ENCODE measurements at regions not wholly inside any gene's neighbourhood (a gene's known extent, or its start where the extent isn't known, plus 50 kb on each side); places are given as distances from the start of the nearest gene placed in this dataset.

DNA sequence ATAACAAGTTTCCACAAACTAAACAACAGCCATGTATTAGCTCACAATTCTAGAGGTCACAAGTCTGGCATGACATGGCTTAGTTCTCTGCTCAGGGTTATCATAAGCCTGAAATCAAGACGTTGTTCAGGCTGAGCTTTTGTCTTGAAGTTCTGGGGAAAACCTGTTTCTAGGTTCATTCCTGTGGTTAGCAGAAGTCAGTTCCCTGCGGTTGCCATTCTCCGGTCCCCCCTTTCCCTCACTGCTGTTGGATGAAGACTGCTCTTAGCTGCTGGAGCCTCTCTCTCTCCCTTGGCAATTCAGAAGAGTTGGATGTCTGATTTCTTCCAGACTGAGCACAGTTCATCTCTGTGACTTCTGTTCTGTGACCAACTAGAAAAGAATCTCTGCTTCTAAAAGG lies 962.6 kb downstream of the PCDH7 start:
- H3K4me3 ChIP-seq (ENCODE audit: low read depth, low read length): no peak overlapping the region
- in situ Hi-C loops (cut with HindIII; ENCODE audit: low sequenced_read_pairs): no loop called here
- TF ChIP-seq, protein P1, sequence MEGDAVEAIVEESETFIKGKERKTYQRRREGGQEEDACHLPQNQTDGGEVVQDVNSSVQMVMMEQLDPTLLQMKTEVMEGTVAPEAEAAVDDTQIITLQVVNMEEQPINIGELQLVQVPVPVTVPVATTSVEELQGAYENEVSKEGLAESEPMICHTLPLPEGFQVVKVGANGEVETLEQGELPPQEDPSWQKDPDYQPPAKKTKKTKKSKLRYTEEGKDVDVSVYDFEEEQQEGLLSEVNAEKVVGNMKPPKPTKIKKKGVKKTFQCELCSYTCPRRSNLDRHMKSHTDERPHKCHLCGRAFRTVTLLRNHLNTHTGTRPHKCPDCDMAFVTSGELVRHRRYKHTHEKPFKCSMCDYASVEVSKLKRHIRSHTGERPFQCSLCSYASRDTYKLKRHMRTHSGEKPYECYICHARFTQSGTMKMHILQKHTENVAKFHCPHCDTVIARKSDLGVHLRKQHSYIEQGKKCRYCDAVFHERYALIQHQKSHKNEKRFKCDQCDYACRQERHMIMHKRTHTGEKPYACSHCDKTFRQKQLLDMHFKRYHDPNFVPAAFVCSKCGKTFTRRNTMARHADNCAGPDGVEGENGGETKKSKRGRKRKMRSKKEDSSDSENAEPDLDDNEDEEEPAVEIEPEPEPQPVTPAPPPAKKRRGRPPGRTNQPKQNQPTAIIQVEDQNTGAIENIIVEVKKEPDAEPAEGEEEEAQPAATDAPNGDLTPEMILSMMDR (IDR thresholded peaks at IDR 0.05; ENCODE audit: low read depth, low read length): no peak
- DNase-seq (ENCODE audit: low read depth, low spot score): no peak

DNA sequence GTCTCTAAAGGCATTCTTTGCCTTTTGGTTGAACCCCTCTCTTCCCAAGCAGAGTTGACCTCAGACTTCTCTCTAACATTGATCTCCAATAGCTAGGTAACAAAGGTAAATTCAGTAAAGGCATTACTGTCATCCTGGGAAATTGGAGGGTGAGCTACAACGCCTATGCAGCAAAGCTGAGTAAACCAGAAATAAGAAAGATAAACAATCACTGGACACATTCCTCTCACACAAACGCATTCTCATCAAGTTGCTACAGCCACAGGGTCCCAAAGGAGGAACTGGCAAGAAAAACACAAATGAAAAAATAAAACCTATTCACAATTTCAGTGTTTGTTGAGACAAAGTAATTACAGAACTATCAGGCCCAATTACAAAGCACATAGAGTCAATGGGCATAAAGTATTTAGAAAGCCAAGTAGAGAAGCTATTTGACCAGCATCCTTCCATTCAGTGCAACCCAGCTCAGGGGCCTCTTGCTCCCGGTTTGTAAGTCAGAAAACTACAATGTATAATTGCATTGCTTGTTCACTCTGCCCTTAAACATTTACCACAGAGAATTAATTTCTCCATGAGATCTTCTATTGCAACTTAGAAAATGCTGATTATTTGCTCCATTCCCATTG lies 967.7 kb downstream of the PCDH7 start:
- H3K4me3 ChIP-seq (ENCODE audit: low read depth, low read length): no peak overlapping the region
- DNase-seq (ENCODE audit: low read depth, low spot score): no peak
- TF ChIP-seq, protein P1 (IDR thresholded peaks at IDR 0.05; ENCODE audit: low read depth, low read length): no peak
- in situ Hi-C loops (cut with HindIII; ENCODE audit: low sequenced_read_pairs): no loop called here

GRCh38 chr4:31692399-31692940 lies 972.3 kb downstream of the PCDH7 start:
- in situ Hi-C loops (cut with HindIII; ENCODE audit: low sequenced_read_pairs): no loop called here
- DNase-seq (ENCODE audit: low read depth, low spot score): no peak
- H3K4me3 ChIP-seq (ENCODE audit: low read depth, low read length): no peak overlapping the region
- TF ChIP-seq, protein P1 (IDR thresholded peaks at IDR 0.05; ENCODE audit: low read depth, low read length): no peak

GRCh38 chr4:31701256-31701655 lies 981.1 kb downstream of the PCDH7 start:
- H3K4me3 ChIP-seq (ENCODE audit: low read depth, low read length): no peak overlapping the region
- in situ Hi-C loops (cut with HindIII; ENCODE audit: low sequenced_read_pairs): no loop called here
- TF ChIP-seq, protein P1 (IDR thresholded peaks at IDR 0.05; ENCODE audit: low read depth, low read length): no peak
- DNase-seq (ENCODE audit: low read depth, low spot score): no peak

GRCh38 chr4:31702326-31702725 lies 982.2 kb downstream of the PCDH7 start:
- in situ Hi-C loops (cut with HindIII; ENCODE audit: low sequenced_read_pairs): no loop called here
- TF ChIP-seq, protein P1 (IDR thresholded peaks at IDR 0.05; ENCODE audit: low read depth, low read length): no peak
- no peak overlapping the region for H3K4me3 ChIP-seq (ENCODE audit: low read depth, low read length)
- DNase-seq (ENCODE audit: low read depth, low spot score): no peak

DNA sequence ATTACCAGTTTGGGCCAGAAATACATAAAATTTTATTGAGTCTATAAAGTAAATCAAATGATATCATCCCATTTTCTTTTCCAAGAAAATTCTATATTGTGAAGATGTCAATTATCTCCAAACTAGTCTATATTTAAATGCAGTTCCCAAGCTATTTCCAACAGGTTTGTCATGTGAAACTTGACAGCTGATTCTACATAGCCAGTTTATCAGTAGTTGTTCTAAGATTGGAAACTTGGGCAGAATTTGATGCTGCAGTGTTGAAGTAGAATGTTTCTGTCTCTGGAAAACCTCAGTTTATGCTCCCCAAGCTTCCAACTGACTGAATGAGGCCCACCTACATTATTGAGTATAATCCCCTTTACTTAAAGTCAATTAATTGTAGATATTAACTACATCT lies 994.1 kb downstream of the PCDH7 start:
- in situ Hi-C loops (cut with HindIII; ENCODE audit: low sequenced_read_pairs): no loop called here
- TF ChIP-seq, protein P1 (IDR thresholded peaks at IDR 0.05; ENCODE audit: low read depth, low read length): no peak
- DNase-seq (ENCODE audit: low read depth, low spot score): no peak
- H3K4me3 ChIP-seq (ENCODE audit: low read depth, low read length): no peak overlapping the region

All from astrocyte of the spinal cord (primary cell).